ENCODE measurements at regions not wholly inside any gene's neighbourhood (a gene's known extent, or its start where the extent isn't known, plus 50 kb on each side); places are given as distances from the start of the nearest gene placed in this dataset.

- H4K20me1 ChIP-seq (replicated peaks; ENCODE audit: control insufficient read depth, insufficient read depth, low read length), result no peaks in the 10 kb centered on the region
- intact Hi-C loops (cut with micrococcal nuclease) (no loop called here), in situ Hi-C loops (cut with MboI) (no loop called here)
- no peaks in the 10 kb centered on the region for H3K9me1 ChIP-seq (ENCODE audit: control insufficient read depth, insufficient read depth, low read length)
- no peak overlapping the region for H3K9ac ChIP-seq (ENCODE audit: insufficient read depth in 1 of 2, low read depth in 2 of 2, low read length in 2 of 2)
- no peaks in the 10 kb centered on the region for H3K79me2 ChIP-seq (ENCODE audit: control insufficient read depth, insufficient read depth, low read length)
- H3K27me3 ChIP-seq (ENCODE audit: control insufficient read depth in 2 of 2, insufficient read depth in 2 of 2, low read length in 2 of 2), result no peaks in the 10 kb centered on the region
- ChIA-PET POLR2A (no interaction called here), CTCF (ENCODE audit: low intra/inter-chr PET ratio) (no interaction called here)
- H3K27ac ChIP-seq (ENCODE audit: extremely low read depth, low read depth, low read length), result no peak overlapping the region
- H3K36me3 ChIP-seq (ENCODE audit: control insufficient read depth, insufficient read depth, low read length), result no peaks in the 10 kb centered on the region
- 2% methylated on average over 7 of the region's 8 CpGs for WGBS (ENCODE audit: insufficient coverage, low coverage, missing lambda C conversion rate)
- no TSS peak for BruUV-seq (replicated peaks)
- H3K9me3 ChIP-seq (replicated peaks; ENCODE audit: control insufficient read depth, insufficient read depth, low read depth, low read length), result no peaks in the 10 kb centered on the region
- DNase-seq (ENCODE audit: extremely low read depth in 1 of 4, low spot score in 3 of 4), result no peak
- no peak overlapping the region for H2AFZ ChIP-seq (ENCODE audit: low read depth, low read length)
- FAIRE-seq, result no peak
- H3K4me1 ChIP-seq (replicated peaks in 1 of 2; ENCODE audit: control insufficient read depth in 2 of 2, insufficient read depth in 2 of 2, low read length in 2 of 2), result no peaks in the 10 kb centered on the region
- no peak overlapping the region for H3K4me3 ChIP-seq
- no peak overlapping the region for H3K4me2 ChIP-seq (ENCODE audit: insufficient read depth, low read length)
- ATAC-seq, result no peak
- TF ChIP-seq IRF2 (CRISPR knock-in tag; IDR thresholded peaks at IDR 0.05) (no peak), SMAD4 (CRISPR knock-in tag; conservative IDR thresholded peaks at IDR 0.05) (no peak), POLR2AphosphoS5 (IDR thresholded peaks at IDR 0.05; ENCODE audit: control insufficient read depth, insufficient read depth, low read depth, low read length) (no peak), GTF2A2 (tag; IDR thresholded peaks at IDR 0.05) (no peak), KDM1A (IDR thresholded peaks at IDR 0.05) (no peak), RERE (CRISPR knock-in tag; IDR thresholded peaks at IDR 0.05; ENCODE audit: borderline replicate concordance) (no peak), E2F4 (CRISPR knock-in tag; IDR thresholded peaks at IDR 0.05; ENCODE audit: low read depth) (no peak), ZNF639 (CRISPR knock-in tag; conservative IDR thresholded peaks at IDR 0.05 in 1 of 2, IDR thresholded peaks at IDR 0.05 in 1 of 2) (no peak), MNT (conservative IDR thresholded peaks at IDR 0.05) (no peak), EWSR1 (IDR thresholded peaks at IDR 0.05; ENCODE audit: borderline replicate concordance, low read depth, partially characterized antibody) (no peak)
These were observed 376.4 kb downstream of the CHSY3 start for GRCh38 chr5:130280528-130281217.
